ENCODE measurements at regions not wholly inside any gene's neighbourhood (a gene's known extent, or its start where the extent isn't known, plus 50 kb on each side); places are given as distances from the start of the nearest gene placed in this dataset.

- TF ChIP-seq, protein P1, sequence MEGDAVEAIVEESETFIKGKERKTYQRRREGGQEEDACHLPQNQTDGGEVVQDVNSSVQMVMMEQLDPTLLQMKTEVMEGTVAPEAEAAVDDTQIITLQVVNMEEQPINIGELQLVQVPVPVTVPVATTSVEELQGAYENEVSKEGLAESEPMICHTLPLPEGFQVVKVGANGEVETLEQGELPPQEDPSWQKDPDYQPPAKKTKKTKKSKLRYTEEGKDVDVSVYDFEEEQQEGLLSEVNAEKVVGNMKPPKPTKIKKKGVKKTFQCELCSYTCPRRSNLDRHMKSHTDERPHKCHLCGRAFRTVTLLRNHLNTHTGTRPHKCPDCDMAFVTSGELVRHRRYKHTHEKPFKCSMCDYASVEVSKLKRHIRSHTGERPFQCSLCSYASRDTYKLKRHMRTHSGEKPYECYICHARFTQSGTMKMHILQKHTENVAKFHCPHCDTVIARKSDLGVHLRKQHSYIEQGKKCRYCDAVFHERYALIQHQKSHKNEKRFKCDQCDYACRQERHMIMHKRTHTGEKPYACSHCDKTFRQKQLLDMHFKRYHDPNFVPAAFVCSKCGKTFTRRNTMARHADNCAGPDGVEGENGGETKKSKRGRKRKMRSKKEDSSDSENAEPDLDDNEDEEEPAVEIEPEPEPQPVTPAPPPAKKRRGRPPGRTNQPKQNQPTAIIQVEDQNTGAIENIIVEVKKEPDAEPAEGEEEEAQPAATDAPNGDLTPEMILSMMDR (IDR thresholded peaks at IDR 0.05): no peak
- TF ChIP-seq ZFX (IDR thresholded peaks at IDR 0.05; ENCODE audit: borderline replicate concordance): no peak
Observed at GRCh38 chr10:78574547-78574946, 494.2 kb upstream of the ZMIZ1 start.

All from 22Rv1 (cell line).